GM13977 (cell line): ENCODE measurements at regions not wholly inside any gene's neighbourhood (a gene's known extent, or its start where the extent isn't known, plus 50 kb on each side); places are given as distances from the start of the nearest gene placed in this dataset.
"Not testable (repeated sequence)": the region's sequence is repeated elsewhere in the genome, so short reads cannot be mapped to it uniquely, and the experiment has no call there.

Experiments
- DNase-seq: peaks from one replicate; pipeline ENCODE4 v3.0.0; 2012; ENCODE audit warnings: low spot score
- in situ Hi-C: fragments of 300-500 bp; cut with MboI; formaldehyde crosslinking; loops from one replicate; pipeline ENCODE4 v1.12.0; 2022; ENCODE audit warnings: low sequenced_read_pairs, low pct_unique_long_range_greater_than_20kb, mixed read lengths, inconsistent platforms; ENCODE audit not compliant: unreplicated experiment
- TF ChIP-seq, protein P1 (sequence below): IDR thresholded peaks from 2 replicates; pipeline ENCODE4 v1.5.1; 2012; ENCODE audit warnings: mild to moderate bottlenecking, control low read depth; ENCODE audit not compliant: insufficient read depth; ENCODE audit errors: extremely low read depth, missing control alignments

DNA sequence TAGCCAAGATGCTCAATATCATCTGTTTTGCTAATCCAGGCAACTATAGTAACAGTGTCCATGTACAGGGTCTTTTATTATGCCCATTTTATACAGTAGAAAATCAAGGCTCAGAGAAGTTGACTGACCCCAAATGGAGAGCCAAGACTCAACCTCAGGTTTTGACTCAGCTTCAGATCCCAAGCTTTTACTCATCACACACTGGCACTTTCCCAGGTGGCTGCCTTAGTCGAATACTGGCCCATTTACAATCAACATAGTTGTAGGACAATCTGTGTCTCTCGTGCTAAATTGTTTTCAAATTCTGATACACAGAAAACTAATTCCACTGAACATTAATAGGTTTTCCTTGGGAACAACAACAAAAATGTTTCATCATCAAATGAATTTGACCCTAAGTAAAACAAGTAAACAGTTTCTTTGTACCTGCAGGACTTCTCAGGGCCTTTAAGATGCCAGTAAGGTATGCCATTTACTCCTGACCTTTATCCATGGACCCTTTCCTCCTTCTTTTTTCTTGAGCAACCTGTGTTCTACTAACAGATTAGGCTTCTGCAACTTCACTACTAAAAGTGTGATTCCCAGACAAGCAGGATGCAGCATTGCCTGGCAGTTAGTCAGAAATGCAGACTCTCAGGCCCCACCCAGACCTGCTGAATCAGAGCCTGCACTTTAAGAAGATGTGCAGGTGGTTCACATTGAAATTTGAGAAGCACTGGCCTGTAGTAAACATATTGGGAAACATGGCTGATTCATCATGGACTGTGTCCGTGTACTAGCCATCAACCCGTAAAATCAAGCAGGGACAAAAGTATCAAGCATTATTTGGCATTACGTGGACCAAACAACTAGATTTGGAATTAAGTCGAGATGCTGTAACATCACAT, 128.8 kb downstream of the RRAGC start:
- no peak for DNase-seq
- TF ChIP-seq, protein P1, sequence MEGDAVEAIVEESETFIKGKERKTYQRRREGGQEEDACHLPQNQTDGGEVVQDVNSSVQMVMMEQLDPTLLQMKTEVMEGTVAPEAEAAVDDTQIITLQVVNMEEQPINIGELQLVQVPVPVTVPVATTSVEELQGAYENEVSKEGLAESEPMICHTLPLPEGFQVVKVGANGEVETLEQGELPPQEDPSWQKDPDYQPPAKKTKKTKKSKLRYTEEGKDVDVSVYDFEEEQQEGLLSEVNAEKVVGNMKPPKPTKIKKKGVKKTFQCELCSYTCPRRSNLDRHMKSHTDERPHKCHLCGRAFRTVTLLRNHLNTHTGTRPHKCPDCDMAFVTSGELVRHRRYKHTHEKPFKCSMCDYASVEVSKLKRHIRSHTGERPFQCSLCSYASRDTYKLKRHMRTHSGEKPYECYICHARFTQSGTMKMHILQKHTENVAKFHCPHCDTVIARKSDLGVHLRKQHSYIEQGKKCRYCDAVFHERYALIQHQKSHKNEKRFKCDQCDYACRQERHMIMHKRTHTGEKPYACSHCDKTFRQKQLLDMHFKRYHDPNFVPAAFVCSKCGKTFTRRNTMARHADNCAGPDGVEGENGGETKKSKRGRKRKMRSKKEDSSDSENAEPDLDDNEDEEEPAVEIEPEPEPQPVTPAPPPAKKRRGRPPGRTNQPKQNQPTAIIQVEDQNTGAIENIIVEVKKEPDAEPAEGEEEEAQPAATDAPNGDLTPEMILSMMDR, result no peak
- in situ Hi-C loops, result no loop called here

DNA sequence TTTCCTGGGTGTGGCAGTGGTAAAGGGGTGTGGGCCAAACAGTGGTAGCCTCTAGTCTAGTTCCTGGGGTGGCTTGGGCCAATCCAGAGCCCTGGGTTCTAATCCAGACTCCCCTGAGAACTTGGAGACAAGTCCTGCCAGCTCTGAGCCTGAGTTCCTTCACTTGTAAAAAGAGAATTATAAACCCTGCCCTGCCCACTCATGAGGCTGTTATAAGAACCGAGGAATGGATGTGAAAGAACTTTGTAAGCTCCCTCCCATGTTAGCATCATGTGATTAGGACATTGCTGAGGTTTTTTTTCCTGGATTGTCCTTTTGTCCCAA, 131.0 kb downstream of the RRAGC start:
- in situ Hi-C loops, result no loop called here
- TF ChIP-seq, protein P1, result no peak
- no peak for DNase-seq

DNA sequence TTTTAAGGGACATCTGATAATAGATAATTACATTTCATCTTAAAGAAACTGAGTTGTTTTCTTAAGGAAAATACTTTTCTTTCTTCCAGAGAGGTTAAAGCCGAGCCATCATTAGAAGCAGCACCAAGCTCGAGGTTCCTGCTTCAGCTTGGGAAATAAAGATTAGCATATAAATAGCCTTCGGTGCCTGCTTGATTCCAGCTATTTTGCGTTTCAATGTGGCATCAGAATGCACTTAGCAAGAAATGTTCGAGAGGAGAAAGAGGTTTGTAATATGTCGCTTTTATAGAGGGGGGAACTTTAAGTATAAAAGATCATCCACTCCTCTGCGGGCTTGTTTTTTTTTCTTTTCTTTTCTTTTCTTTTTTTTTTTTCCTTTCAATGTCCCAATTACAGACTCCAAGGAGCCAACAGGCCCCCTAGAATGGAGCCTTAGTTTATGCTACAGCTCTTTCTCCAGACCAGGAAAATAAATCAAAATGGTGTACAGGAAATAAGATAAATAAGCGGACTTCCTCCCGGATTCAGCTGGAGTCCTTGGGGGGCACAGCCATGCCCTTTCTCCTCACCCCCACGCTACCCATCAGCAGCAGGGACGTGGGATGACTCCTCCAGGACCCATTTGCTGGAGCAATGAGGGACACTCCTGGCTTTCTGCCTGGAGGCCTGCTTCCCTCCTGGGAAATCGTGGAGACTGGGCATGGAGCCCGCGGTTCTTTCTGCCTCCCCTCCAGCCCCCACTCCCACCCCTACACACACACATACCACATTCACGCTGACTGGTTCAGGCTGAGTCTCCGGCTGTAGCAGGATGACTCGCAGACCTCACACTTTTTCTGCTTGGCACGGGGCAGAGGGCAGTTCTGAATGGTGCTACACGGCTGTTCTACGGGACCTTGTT, 131.6 kb downstream of the RRAGC start:
- DNase-seq, result no peak
- in situ Hi-C loops, result no loop called here
- TF ChIP-seq, protein P1, result no peak

DNA sequence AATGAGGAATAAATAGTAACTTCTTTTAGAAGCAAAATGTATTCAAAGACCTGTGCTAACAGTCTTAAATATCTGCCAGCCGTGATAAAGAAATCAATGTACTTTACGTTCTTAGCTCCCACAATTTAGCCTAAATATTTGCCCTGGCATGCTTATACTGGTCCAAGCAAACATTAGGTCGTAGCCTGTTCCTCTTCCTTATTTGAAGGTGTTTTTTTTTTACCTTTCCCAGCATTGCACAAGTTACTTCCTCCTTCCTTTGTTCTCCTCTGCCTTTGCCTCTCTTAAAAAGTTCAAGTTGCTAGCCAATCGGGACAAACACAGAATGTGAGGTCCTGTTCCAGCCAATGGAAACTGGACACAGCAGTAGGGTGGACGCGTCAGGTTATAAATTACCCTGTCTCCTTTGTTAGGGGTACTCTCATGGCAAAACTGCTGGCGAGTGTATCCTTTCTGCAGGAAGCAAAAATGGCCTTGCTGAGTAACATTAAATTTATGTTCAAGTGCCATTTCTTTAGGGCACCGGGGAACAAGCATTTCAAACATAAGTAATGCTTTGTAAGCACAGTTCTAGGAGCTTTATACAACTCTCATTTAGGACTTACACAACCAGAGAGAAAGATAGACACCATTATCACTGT, 134.1 kb downstream of the RRAGC start:
- DNase-seq, in situ Hi-C loops: not testable (repeated sequence)

DNA sequence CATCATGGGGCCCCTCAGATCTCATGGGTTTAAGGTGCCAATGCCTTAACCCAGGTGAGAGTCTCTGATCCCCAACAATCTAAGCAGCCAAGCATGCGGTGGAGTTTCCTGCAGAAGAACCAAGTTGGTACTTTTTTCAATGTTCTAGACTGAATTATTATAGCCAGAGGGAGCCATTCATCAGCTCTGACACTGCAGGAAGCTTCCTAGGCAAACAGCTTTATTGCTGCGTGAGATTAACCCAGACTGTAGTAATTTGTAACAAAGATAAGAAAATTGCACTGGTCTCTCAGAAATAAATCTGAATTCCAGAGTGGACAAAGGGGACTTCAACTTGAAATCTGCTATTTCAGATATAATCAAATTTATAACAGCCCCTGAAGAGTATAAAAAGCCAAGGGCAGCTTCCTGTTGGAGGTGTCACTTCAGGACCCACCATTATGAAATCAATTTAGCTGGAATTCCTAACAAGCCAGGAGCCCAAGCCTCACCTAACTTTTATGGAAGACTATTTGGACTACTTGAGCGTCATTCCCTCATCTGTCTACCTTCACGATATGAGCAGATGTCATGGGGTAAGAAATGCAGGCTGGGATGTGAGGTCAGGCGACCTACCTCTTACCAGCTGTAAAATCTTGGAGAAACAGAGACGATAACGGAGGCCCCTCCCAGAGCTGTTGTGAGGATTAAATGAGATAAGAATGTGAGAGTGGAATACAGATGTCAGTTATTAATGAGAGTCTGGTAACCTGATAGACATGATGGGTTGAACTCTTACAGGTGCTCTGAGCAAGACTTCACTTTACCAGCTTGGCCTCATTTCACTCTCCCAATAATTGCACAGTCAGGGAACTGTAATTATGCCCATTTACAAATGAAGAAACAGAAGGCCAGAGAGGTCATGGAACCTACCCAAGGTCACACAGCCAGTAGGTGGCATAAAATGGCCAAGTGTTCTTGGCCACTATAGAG, 135.1 kb downstream of the RRAGC start:
- in situ Hi-C loops, result no loop called here
- TF ChIP-seq, protein P1, result no peak
- DNase-seq, result no peak

DNA sequence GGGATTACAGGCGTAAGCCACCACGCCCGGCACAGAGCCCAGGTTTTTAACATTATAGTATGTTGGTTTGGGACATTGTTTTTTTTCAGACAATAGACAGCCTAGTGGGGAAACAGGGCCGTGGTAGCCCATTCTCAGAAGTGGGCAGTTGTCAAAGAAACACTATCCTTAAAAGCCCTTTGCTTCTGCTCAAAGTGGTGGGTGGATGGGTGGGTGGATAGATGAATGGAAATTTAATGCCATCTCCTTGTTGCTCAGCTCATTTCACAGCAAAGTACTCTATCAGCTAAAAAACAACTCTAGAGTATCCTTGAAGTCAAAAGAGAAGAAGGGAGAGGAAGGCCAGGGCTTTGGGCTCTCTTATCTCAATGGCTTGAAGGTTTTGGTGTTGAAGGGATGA, 137.8 kb downstream of the RRAGC start:
- in situ Hi-C loops, result no loop called here
- TF ChIP-seq, protein P1, result no peak
- DNase-seq, result no peak
